Osteoblast (primary cell): ENCODE measurements at regions not wholly inside any gene's neighbourhood (a gene's known extent, or its start where the extent isn't known, plus 50 kb on each side); places are given as distances from the start of the nearest gene placed in this dataset.

Experiments
- DNase-seq: peaks from one replicate; pipeline ENCODE4 v3.0.0; 2011; ENCODE audit warnings: low spot score, mixed read lengths; ENCODE audit not compliant: insufficient read length; ENCODE audit errors: missing footprints
- H2AFZ ChIP-seq: 2 replicates; pipeline ENCODE4 v1.6.0; 2011; ENCODE audit warnings: mild to moderate bottlenecking, low read length
- H3K27ac ChIP-seq: 2 replicates; pipeline ENCODE4 v1.5.1; 2011; ENCODE audit warnings: mild to moderate bottlenecking, low read depth, low read length, moderate library complexity
- H3K27me3 ChIP-seq: 2 replicates; pipeline ENCODE4 v1.6.0; 2012; ENCODE audit warnings: mild to moderate bottlenecking, control low read depth, inconsistent platforms, low read length, moderate library complexity; ENCODE audit not compliant: insufficient read depth
- H3K36me3 ChIP-seq: 2 replicates; pipeline ENCODE4 v1.5.1; 2011; ENCODE audit warnings: mild to moderate bottlenecking, low read length, control low read depth, moderate library complexity; ENCODE audit not compliant: insufficient read depth
- H3K4me1 ChIP-seq: 2 replicates; pipeline ENCODE4 v1.5.1; 2011; ENCODE audit warnings: mild to moderate bottlenecking, low read length, control low read depth, moderate library complexity; ENCODE audit not compliant: insufficient read depth
- H3K4me2 ChIP-seq: 2 replicates; pipeline ENCODE4 v1.6.0; 2011; ENCODE audit warnings: mild to moderate bottlenecking, low read length; ENCODE audit not compliant: insufficient read depth
- H3K4me3 ChIP-seq: fragments of 200-600 bp; sonication (generic); 3 replicates; pipeline ENCODE4 v1.5.1; 2012; ENCODE audit warnings: mild to moderate bottlenecking, low read length, inconsistent platforms; ENCODE audit not compliant: insufficient read depth
- H3K79me2 ChIP-seq: 2 replicates; pipeline ENCODE4 v1.6.0; 2012; ENCODE audit warnings: mild to moderate bottlenecking, low read length, control low read depth, inconsistent platforms; ENCODE audit not compliant: insufficient read depth
- H3K9me3 ChIP-seq: 2 replicates; pipeline ENCODE4 v1.5.1; 2011; ENCODE audit warnings: low read depth, low read length, control low read depth
- H4K20me1 ChIP-seq: 2 replicates; pipeline ENCODE4 v1.6.0; 2012; ENCODE audit warnings: mild to moderate bottlenecking, low read length, control low read depth; ENCODE audit not compliant: insufficient read depth
- CTCF ChIP-seq: IDR thresholded peaks from 2 replicates; pipeline ENCODE4 v1.5.1; 2011; ENCODE audit warnings: mild to moderate bottlenecking, low read depth, low read length, moderate library complexity; ENCODE audit errors: extremely low read depth

DNA sequence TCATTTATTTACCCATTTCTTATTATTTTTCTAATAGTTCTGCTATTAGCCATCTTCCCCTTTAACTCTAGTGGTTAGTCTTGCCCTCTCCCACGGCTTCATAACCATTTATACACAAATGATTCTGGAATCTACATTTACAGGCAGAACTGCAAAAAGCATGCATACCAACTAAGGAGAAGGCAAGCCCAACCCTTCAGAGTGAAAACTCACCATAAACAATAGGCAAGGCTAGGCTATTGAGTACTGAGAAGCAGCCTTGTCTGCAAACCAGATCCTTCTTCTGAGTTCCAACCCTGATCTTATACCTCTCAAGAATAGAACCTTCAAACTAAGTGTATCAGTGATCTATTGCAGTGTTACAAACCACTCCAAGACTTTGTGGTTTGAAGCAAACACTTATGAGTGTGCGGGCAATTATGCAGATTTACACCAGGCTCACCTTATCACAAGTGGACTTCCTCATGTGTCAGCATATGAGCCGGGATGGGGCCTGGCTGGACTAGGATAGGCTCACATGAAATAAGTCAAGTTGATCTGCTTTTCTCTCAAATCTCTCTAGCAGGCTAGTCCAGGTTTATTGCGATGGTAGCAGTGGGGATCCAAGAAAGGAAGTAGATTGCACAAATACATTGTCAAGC lies 896.9 kb upstream of the PHF14 start:
- no peaks in the 10 kb centered on the region for H4K20me1 ChIP-seq
- no peaks in the 10 kb centered on the region for H3K79me2 ChIP-seq
- no peak overlapping the region for H3K27ac ChIP-seq
- no peak overlapping the region for H3K4me2 ChIP-seq
- H3K27me3 ChIP-seq: no peaks in the 10 kb centered on the region
- DNase-seq: no peak
- H3K9me3 ChIP-seq: no peaks in the 10 kb centered on the region
- H3K4me1 ChIP-seq: no peaks in the 10 kb centered on the region
- H2AFZ ChIP-seq: no peak overlapping the region
- no peak overlapping the region for H3K4me3 ChIP-seq
- TF ChIP-seq CTCF: no peak
- no peaks in the 10 kb centered on the region for H3K36me3 ChIP-seq

- no peak overlapping the region for H2AFZ ChIP-seq
- H3K36me3 ChIP-seq: no peaks in the 10 kb centered on the region
- H3K9me3 ChIP-seq: no peaks in the 10 kb centered on the region
- no peak overlapping the region for H3K27ac ChIP-seq
- H3K79me2 ChIP-seq: no peaks in the 10 kb centered on the region
- H3K4me3 ChIP-seq: no peak overlapping the region
- H3K27me3 ChIP-seq: no peaks in the 10 kb centered on the region
- no peak for TF ChIP-seq CTCF
- no peak for DNase-seq
- H3K4me1 ChIP-seq: no peaks in the 10 kb centered on the region
- H4K20me1 ChIP-seq: no peaks in the 10 kb centered on the region
- no peak overlapping the region for H3K4me2 ChIP-seq
Observed at GRCh38 chr7:10079572-10079971, 894.1 kb upstream of the PHF14 start.

DNA sequence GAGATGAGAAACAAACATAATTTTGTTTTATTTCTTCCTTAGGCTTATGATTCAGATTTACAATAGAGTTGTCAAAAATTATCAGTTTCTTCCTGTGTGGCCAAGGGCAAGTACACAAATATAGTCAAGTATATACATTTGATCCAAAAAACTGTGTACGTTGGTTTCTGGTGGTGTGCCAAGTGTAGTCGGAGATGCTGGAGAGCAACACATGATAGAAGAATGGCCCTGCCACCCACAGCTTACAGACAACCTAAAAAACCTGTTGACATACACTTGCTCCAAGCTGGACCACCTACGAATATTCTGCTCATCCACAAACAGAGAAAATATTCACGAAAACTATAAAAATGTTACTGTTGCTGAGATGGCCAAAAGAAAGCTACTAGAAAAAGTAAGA lies 890.8 kb upstream of the PHF14 start:
- Histone ChIP-seq H4K20me1 (no peaks in the 10 kb centered on the region), H3K36me3 (no peaks in the 10 kb centered on the region), H3K27ac (no peak overlapping the region), H2AFZ (no peak overlapping the region), H3K4me2 (no peak overlapping the region), H3K27me3 (no peaks in the 10 kb centered on the region), H3K4me3 (no peak overlapping the region), H3K9me3 (no peaks in the 10 kb centered on the region), H3K4me1 (no peaks in the 10 kb centered on the region), H3K79me2 (no peaks in the 10 kb centered on the region)
- TF ChIP-seq CTCF: no peak
- DNase-seq: no peak

DNA sequence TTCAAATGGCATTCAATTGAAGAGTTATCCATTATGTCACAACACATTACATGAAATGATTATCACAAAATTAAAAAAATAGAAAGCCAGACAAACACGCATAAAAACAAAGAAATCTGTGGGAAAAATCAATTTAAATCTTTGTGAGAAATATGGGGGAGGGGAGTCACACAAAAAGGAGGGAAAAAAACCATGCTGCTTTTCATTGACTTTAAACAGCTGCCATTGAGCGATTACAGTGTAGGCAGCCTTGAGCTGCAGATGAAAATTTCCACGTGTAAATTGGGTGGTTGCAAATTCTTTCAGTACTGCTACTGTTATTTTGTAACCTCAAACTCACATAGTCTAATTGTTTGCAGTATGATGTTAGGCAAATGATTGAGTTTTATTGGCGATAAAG lies 889.9 kb upstream of the PHF14 start:
- DNase-seq: no peak
- H3K27ac ChIP-seq: no peak overlapping the region
- no peak overlapping the region for H3K4me3 ChIP-seq
- no peaks in the 10 kb centered on the region for H3K27me3 ChIP-seq
- H2AFZ ChIP-seq: no peak overlapping the region
- H3K79me2 ChIP-seq: no peaks in the 10 kb centered on the region
- H3K4me2 ChIP-seq: no peak overlapping the region
- no peak for TF ChIP-seq CTCF
- H3K36me3 ChIP-seq: no peaks in the 10 kb centered on the region
- no peaks in the 10 kb centered on the region for H3K9me3 ChIP-seq
- no peaks in the 10 kb centered on the region for H4K20me1 ChIP-seq
- H3K4me1 ChIP-seq: no peaks in the 10 kb centered on the region
